ENCODE measurements at regions not wholly inside any gene's neighbourhood (a gene's known extent, or its start where the extent isn't known, plus 50 kb on each side); places are given as distances from the start of the nearest gene placed in this dataset.

DNA sequence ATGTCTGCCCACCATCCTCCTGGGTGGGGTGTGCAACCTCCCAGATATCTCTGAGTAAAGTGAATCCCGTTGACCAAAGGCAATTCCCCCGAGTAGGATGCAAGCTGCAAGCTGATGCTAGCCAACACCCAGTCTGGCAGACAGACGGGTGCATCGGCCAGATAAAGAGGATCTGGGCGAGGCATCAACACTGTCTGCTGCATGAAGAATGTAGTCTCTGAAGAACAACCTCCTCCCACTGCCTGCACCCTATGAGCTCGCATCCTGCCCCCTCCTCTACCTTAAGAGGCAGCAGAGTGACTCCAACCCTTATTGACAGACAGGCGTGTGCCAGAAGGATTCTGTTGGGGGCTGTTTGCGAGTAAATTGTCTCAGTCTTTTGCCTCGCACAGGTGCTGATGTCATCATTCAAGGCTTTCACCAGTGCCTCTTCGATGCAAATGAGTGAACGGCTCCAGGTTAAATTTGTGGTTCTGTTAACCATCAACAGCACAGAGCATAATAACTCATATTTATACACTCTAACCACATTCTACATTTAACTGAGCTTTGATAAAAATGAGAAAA, 546.9 kb downstream of the BCOR start:
- Mint-ChIP-seq H3K4me3 (no peak overlapping the region), H3K36me3 (no peaks in the 10 kb centered on the region), H3K4me1 (peaks cover 0 to 3% (median 0%) of the 10 kb centered on the region in 4 donors), H3K27ac (no peak overlapping the region), H3K27me3 (no peaks in the 10 kb centered on the region), H3K9me3 (peaks cover 0 to 8% (median 0%) of the 10 kb centered on the region in 7 donors)
- Histone ChIP-seq H3K36me3 (ENCODE audit: control insufficient read depth, insufficient read depth, low read length) (no peaks in the 10 kb centered on the region), H3K9me3 (ENCODE audit: control insufficient read depth in 2 of 2, low read length in 2 of 2) (no peaks in the 10 kb centered on the region), H3K27ac (ENCODE audit: insufficient read depth, low read length, poor library complexity, severe bottlenecking) (no peak overlapping the region), H3K27me3 (ENCODE audit: control insufficient read depth, insufficient read depth, low read length) (no peaks in the 10 kb centered on the region), H3K4me3 (ENCODE audit: low read depth, low read length) (no peak overlapping the region), H3K4me1 (ENCODE audit: control insufficient read depth, insufficient read depth, low read length, poor library complexity, severe bottlenecking) (no peaks in the 10 kb centered on the region)
- peak in 1 of 3 donors; percentile 33 for DNase-seq
- ATAC-seq (ENCODE audit: low read depth in 2 of 2), result peak in 1 of 2 donors; percentile 43

DNA sequence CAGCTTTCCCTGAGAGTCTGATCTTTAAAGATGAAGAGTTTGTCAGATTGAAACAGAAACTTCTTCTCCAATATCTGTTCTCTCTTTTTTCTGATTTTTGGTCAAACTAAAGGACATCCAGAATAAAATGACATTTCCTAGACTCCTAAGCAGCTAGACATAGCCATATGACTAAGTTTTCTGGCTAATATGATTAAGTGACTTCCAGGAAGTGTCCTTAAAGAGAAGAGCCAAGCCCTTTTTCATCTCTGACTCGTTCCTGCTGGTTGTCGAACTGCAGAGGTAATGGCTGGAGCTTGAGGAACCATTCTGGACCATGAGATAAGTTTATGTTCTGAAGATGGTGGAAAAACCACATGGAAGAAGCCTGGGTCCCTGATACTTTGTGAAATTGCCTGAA, 546.0 kb downstream of the BCOR start:
- DNase-seq (peak in 1 of 3 donors; percentile 24), ATAC-seq (ENCODE audit: low read depth in 2 of 2) (no peak)
- Mint-ChIP-seq H3K9me3 (peaks cover 0 to 8% (median 0%) of the 10 kb centered on the region in 7 donors), H3K36me3 (no peaks in the 10 kb centered on the region), H3K4me3 (no peak overlapping the region), H3K4me1 (peaks cover 0 to 3% (median 0%) of the 10 kb centered on the region in 4 donors), H3K27me3 (no peaks in the 10 kb centered on the region), H3K27ac (no peak overlapping the region)
- Histone ChIP-seq H3K27me3 (ENCODE audit: control insufficient read depth, insufficient read depth, low read length) (no peaks in the 10 kb centered on the region), H3K36me3 (ENCODE audit: control insufficient read depth, insufficient read depth, low read length) (no peaks in the 10 kb centered on the region), H3K27ac (ENCODE audit: insufficient read depth, low read length, poor library complexity, severe bottlenecking) (no peak overlapping the region), H3K4me1 (ENCODE audit: control insufficient read depth, insufficient read depth, low read length, poor library complexity, severe bottlenecking) (no peaks in the 10 kb centered on the region), H3K9me3 (ENCODE audit: control insufficient read depth in 2 of 2, low read length in 2 of 2) (no peaks in the 10 kb centered on the region), H3K4me3 (ENCODE audit: low read depth, low read length) (no peak overlapping the region)

- DNase-seq, result no peak
- Histone ChIP-seq H3K27ac (ENCODE audit: insufficient read depth, low read length, poor library complexity, severe bottlenecking) (no peak overlapping the region), H3K9me3 (ENCODE audit: control insufficient read depth in 2 of 2, low read length in 2 of 2) (no peaks in the 10 kb centered on the region), H3K4me3 (ENCODE audit: low read depth, low read length) (no peak overlapping the region), H3K4me1 (ENCODE audit: control insufficient read depth, insufficient read depth, low read length, poor library complexity, severe bottlenecking) (no peaks in the 10 kb centered on the region), H3K27me3 (ENCODE audit: control insufficient read depth, insufficient read depth, low read length) (no peaks in the 10 kb centered on the region), H3K36me3 (ENCODE audit: control insufficient read depth, insufficient read depth, low read length) (no peaks in the 10 kb centered on the region)
- no peak overlapping the region for H3K4me3 Mint-ChIP-seq
- H3K36me3 Mint-ChIP-seq, result no peaks in the 10 kb centered on the region
- H3K9me3 Mint-ChIP-seq, result peaks cover 0 to 7% (median 0%) of the 10 kb centered on the region in 7 donors
- no peaks in the 10 kb centered on the region for H3K27me3 Mint-ChIP-seq
- no peak overlapping the region for H3K27ac Mint-ChIP-seq
- peaks cover 0 to 3% (median 0%) of the 10 kb centered on the region in 4 donors for H3K4me1 Mint-ChIP-seq
- no peak for ATAC-seq (ENCODE audit: low read depth in 2 of 2)
Observed at GRCh38 chrX:39555431-39555830, 542.3 kb downstream of the BCOR start.

- H3K4me1 Mint-ChIP-seq, result no peaks in the 10 kb centered on the region
- no peaks in the 10 kb centered on the region for H3K27me3 ChIP-seq (ENCODE audit: control insufficient read depth, insufficient read depth, low read length)
- peaks cover 0 to 7% (median 0%) of the 10 kb centered on the region in 7 donors for H3K9me3 Mint-ChIP-seq
- no peaks in the 10 kb centered on the region for H3K27me3 Mint-ChIP-seq
- ATAC-seq (ENCODE audit: low read depth in 2 of 2), result no peak
- no peak overlapping the region for H3K4me3 ChIP-seq (ENCODE audit: low read depth, low read length)
- H3K27ac Mint-ChIP-seq, result no peak overlapping the region
- no peaks in the 10 kb centered on the region for H3K4me1 ChIP-seq (ENCODE audit: control insufficient read depth, insufficient read depth, low read length, poor library complexity, severe bottlenecking)
- no peaks in the 10 kb centered on the region for H3K36me3 ChIP-seq (ENCODE audit: control insufficient read depth, insufficient read depth, low read length)
- no peaks in the 10 kb centered on the region for H3K36me3 Mint-ChIP-seq
- H3K9me3 ChIP-seq (ENCODE audit: control insufficient read depth in 2 of 2, low read length in 2 of 2), result no peaks in the 10 kb centered on the region
- no peak for DNase-seq
- no peak overlapping the region for H3K27ac ChIP-seq (ENCODE audit: insufficient read depth, low read length, poor library complexity, severe bottlenecking)
- H3K4me3 Mint-ChIP-seq, result no peak overlapping the region
Observed at GRCh38 chrX:39556056-39556455, 541.7 kb downstream of the BCOR start.

DNA sequence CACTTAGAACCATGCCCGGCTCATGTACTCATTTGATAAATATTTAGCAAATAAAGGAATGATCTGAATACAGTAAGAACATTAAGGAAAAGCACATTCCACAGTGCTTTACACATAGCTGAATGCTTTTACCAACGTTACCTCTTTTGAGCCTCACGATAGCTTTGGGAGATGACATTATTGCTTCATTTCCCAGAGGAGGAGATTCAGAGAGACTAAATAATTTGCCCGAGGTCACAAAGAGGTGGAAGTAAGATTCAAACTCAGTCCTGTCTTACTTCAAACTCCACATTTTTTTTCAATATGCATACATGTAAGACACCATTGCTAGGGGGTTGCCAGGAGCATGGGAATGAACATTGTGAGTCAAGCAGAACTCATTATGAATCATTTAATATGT, 538.5 kb downstream of the BCOR start:
- no peak overlapping the region for H3K27ac ChIP-seq (ENCODE audit: insufficient read depth, low read length, poor library complexity, severe bottlenecking)
- H3K36me3 ChIP-seq (ENCODE audit: control insufficient read depth, insufficient read depth, low read length), result no peaks in the 10 kb centered on the region
- DNase-seq, result no peak
- H3K27ac Mint-ChIP-seq, result no peak overlapping the region
- H3K4me1 ChIP-seq (ENCODE audit: control insufficient read depth, insufficient read depth, low read length, poor library complexity, severe bottlenecking), result no peaks in the 10 kb centered on the region
- no peaks in the 10 kb centered on the region for H3K4me1 Mint-ChIP-seq
- H3K4me3 Mint-ChIP-seq, result no peak overlapping the region
- no peaks in the 10 kb centered on the region for H3K27me3 Mint-ChIP-seq
- ATAC-seq (ENCODE audit: low read depth in 2 of 2), result no peak
- H3K9me3 Mint-ChIP-seq, result peaks cover 0 to 10% (median 0%) of the 10 kb centered on the region in 7 donors
- no peaks in the 10 kb centered on the region for H3K36me3 Mint-ChIP-seq
- no peaks in the 10 kb centered on the region for H3K9me3 ChIP-seq (ENCODE audit: control insufficient read depth in 2 of 2, low read length in 2 of 2)
- H3K27me3 ChIP-seq (ENCODE audit: control insufficient read depth, insufficient read depth, low read length), result no peaks in the 10 kb centered on the region
- H3K4me3 ChIP-seq (ENCODE audit: low read depth, low read length), result no peak overlapping the region

GRCh38 chrX:39560271-39560670, 537.5 kb downstream of the BCOR start:
- H3K4me1 ChIP-seq (ENCODE audit: control insufficient read depth, insufficient read depth, low read length, poor library complexity, severe bottlenecking), result no peaks in the 10 kb centered on the region
- Mint-ChIP-seq H3K27ac (no peak overlapping the region), H3K4me1 (no peaks in the 10 kb centered on the region), H3K9me3 (peaks cover 0 to 10% (median 0%) of the 10 kb centered on the region in 7 donors), H3K27me3 (no peaks in the 10 kb centered on the region), H3K36me3 (no peaks in the 10 kb centered on the region), H3K4me3 (no peak overlapping the region)
- no peak overlapping the region for H3K4me3 ChIP-seq (ENCODE audit: low read depth, low read length)
- no peaks in the 10 kb centered on the region for H3K27me3 ChIP-seq (ENCODE audit: control insufficient read depth, insufficient read depth, low read length)
- H3K27ac ChIP-seq (ENCODE audit: insufficient read depth, low read length, poor library complexity, severe bottlenecking), result no peak overlapping the region
- DNase-seq, result no peak
- no peak for ATAC-seq (ENCODE audit: low read depth in 2 of 2)
- H3K9me3 ChIP-seq (ENCODE audit: control insufficient read depth in 2 of 2, low read length in 2 of 2), result no peaks in the 10 kb centered on the region
- H3K36me3 ChIP-seq (ENCODE audit: control insufficient read depth, insufficient read depth, low read length), result no peaks in the 10 kb centered on the region

DNA sequence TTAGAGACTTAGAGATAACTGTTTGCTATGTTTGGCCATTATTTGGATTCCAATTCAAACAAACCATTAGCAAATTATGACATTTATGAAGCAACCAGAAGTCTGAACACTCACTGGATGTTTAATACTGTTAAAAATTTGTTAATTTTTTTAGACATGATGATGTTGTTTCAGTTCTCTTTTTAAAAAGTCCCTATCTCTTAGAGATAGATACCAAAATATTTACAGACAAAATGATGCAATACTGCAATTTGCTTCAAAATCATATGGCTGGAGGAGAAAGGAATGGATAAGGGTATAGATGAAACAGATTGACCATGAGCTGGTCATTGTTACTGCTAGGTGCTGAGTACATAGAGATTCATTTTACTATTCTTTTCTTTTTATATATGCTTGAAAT, 534.6 kb downstream of the BCOR start:
- Histone ChIP-seq H3K27me3 (ENCODE audit: control insufficient read depth, insufficient read depth, low read length) (no peaks in the 10 kb centered on the region), H3K27ac (ENCODE audit: insufficient read depth, low read length, poor library complexity, severe bottlenecking) (no peak overlapping the region), H3K9me3 (ENCODE audit: control insufficient read depth in 2 of 2, low read length in 2 of 2) (no peaks in the 10 kb centered on the region), H3K4me1 (ENCODE audit: control insufficient read depth, insufficient read depth, low read length, poor library complexity, severe bottlenecking) (no peaks in the 10 kb centered on the region), H3K4me3 (ENCODE audit: low read depth, low read length) (no peak overlapping the region), H3K36me3 (ENCODE audit: control insufficient read depth, insufficient read depth, low read length) (no peaks in the 10 kb centered on the region)
- H3K27ac Mint-ChIP-seq, result no peak overlapping the region
- no peaks in the 10 kb centered on the region for H3K36me3 Mint-ChIP-seq
- no peaks in the 10 kb centered on the region for H3K4me1 Mint-ChIP-seq
- ATAC-seq (ENCODE audit: low read depth in 2 of 2) (no peak), DNase-seq (no peak)
- no peaks in the 10 kb centered on the region for H3K27me3 Mint-ChIP-seq
- H3K9me3 Mint-ChIP-seq, result peaks cover 0 to 4% (median 0%) of the 10 kb centered on the region in 7 donors
- H3K4me3 Mint-ChIP-seq, result no peak overlapping the region

- Histone ChIP-seq H3K4me1 (ENCODE audit: control insufficient read depth, insufficient read depth, low read length, poor library complexity, severe bottlenecking) (no peaks in the 10 kb centered on the region), H3K27ac (ENCODE audit: insufficient read depth, low read length, poor library complexity, severe bottlenecking) (no peak overlapping the region), H3K9me3 (ENCODE audit: control insufficient read depth in 2 of 2, low read length in 2 of 2) (no peaks in the 10 kb centered on the region), H3K27me3 (ENCODE audit: control insufficient read depth, insufficient read depth, low read length) (no peaks in the 10 kb centered on the region), H3K36me3 (ENCODE audit: control insufficient read depth, insufficient read depth, low read length) (no peaks in the 10 kb centered on the region), H3K4me3 (ENCODE audit: low read depth, low read length) (no peak overlapping the region)
- Mint-ChIP-seq H3K36me3 (peaks cover 3% of the 10 kb centered on the region), H3K27ac (no peak overlapping the region), H3K4me3 (no peak overlapping the region), H3K4me1 (no peaks in the 10 kb centered on the region), H3K9me3 (peaks cover 0 to 4% (median 0%) of the 10 kb centered on the region in 7 donors), H3K27me3 (no peaks in the 10 kb centered on the region)
- no peak for ATAC-seq (ENCODE audit: low read depth in 2 of 2)
- DNase-seq, result no peak
Observed at GRCh38 chrX:39564751-39565150, 533.0 kb downstream of the BCOR start.

Measured in CD4-positive, CD25-positive, alpha-beta regulatory T cell (primary cell).